Activated B cell treated with CpG ODN at 0.5 μM for 24 hours (primary cell): ENCODE measurements at regions not wholly inside any gene's neighbourhood (a gene's known extent, or its start where the extent isn't known, plus 50 kb on each side); places are given as distances from the start of the nearest gene placed in this dataset.

ENCODE experiments used
- ATAC-seq: fragments of 200-7000 bp; cut with Tn5 transposase; one replicate; pipeline ENCODE4 v1.10.0; 2021; ENCODE audit warnings: low read depth, mild to moderate bottlenecking, moderate library complexity
- CTCF ChIA-PET: fragments of 350-600 bp; sonication (Branson Sonifier 250); formaldehyde crosslinking; loops from one replicate; lab custom pipeline; 2021; ENCODE audit warnings: antibody characterized with exemption; lab: Charles Lee
- POLR2A ChIA-PET: fragments of 350-600 bp; sonication (Branson Sonifier 250); formaldehyde crosslinking; loops from one replicate; lab custom pipeline; 2021; ENCODE audit warnings: antibody characterized with exemption; lab: Charles Lee
- DNase-seq: peaks from one replicate; pipeline ENCODE4 v3.0.0; 2022
- H3K27ac Mint-ChIP-seq: one replicate; pipeline ENCODE4 v1.8.0; 2020; ENCODE audit warnings: mixed read lengths
- H3K27me3 Mint-ChIP-seq: one replicate; pipeline ENCODE4 v1.8.0; 2021; ENCODE audit warnings: mixed read lengths
- H3K36me3 Mint-ChIP-seq: one replicate; pipeline ENCODE4 v1.8.0; 2021; ENCODE audit warnings: low read depth, mixed read lengths
- H3K4me1 Mint-ChIP-seq: one replicate; pipeline ENCODE4 v1.8.0; 2021; ENCODE audit warnings: mixed read lengths
- H3K4me3 Mint-ChIP-seq: one replicate; pipeline ENCODE4 v1.8.0; 2020; ENCODE audit warnings: mild to moderate bottlenecking, mixed read lengths
- H3K9me3 Mint-ChIP-seq: one replicate; pipeline ENCODE4 v1.8.0; 2020; ENCODE audit warnings: mixed read lengths
- intact Hi-C: fragments of 100-400 bp; cut with micrococcal nuclease; formaldehyde crosslinking; loops from one replicate; pipeline ENCODE4 v1.15.1; 2024
- TF ChIP-seq, protein P1 (sequence below): fragments of 200-600 bp; IDR thresholded peaks from one replicate; pipeline ENCODE4 v1.8.0; 2022; ENCODE audit warnings: antibody characterized with exemption, mild to moderate bottlenecking

GRCh38 chr6:76351275-76351674, 278.8 kb upstream of the IMPG1 start:
- H3K9me3 Mint-ChIP-seq, result peaks cover 4% of the 10 kb centered on the region
- CTCF ChIA-PET, result no interaction called here
- ATAC-seq, result no peak

GRCh38 chr6:76347539-76347938, 275.1 kb upstream of the IMPG1 start:
- TF ChIP-seq, protein P1, sequence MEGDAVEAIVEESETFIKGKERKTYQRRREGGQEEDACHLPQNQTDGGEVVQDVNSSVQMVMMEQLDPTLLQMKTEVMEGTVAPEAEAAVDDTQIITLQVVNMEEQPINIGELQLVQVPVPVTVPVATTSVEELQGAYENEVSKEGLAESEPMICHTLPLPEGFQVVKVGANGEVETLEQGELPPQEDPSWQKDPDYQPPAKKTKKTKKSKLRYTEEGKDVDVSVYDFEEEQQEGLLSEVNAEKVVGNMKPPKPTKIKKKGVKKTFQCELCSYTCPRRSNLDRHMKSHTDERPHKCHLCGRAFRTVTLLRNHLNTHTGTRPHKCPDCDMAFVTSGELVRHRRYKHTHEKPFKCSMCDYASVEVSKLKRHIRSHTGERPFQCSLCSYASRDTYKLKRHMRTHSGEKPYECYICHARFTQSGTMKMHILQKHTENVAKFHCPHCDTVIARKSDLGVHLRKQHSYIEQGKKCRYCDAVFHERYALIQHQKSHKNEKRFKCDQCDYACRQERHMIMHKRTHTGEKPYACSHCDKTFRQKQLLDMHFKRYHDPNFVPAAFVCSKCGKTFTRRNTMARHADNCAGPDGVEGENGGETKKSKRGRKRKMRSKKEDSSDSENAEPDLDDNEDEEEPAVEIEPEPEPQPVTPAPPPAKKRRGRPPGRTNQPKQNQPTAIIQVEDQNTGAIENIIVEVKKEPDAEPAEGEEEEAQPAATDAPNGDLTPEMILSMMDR, result no peak
- Mint-ChIP-seq H3K4me1 (no peaks in the 10 kb centered on the region), H3K36me3 (no peaks in the 10 kb centered on the region), H3K27ac (no peak overlapping the region), H3K4me3 (no peak overlapping the region), H3K9me3 (peaks cover 8% of the 10 kb centered on the region), H3K27me3 (no peaks in the 10 kb centered on the region)
- ATAC-seq, result no peak
- no peak for DNase-seq
- ChIA-PET CTCF (no interaction called here), POLR2A (no interaction called here)
- intact Hi-C loops, result no loop called here

More at GRCh38 chr6:76351275-76351674, 278.8 kb upstream of the IMPG1 start:
- intact Hi-C loops, result no loop called here
- no peak for DNase-seq
- POLR2A ChIA-PET, result no interaction called here
- H3K27ac Mint-ChIP-seq, result no peak overlapping the region
- H3K4me3 Mint-ChIP-seq, result no peak overlapping the region
- no peaks in the 10 kb centered on the region for H3K36me3 Mint-ChIP-seq
- no peaks in the 10 kb centered on the region for H3K27me3 Mint-ChIP-seq
- no peaks in the 10 kb centered on the region for H3K4me1 Mint-ChIP-seq
- TF ChIP-seq, protein P1, result no peak

GRCh38 chr6:76342611-76343160, 270.2 kb upstream of the IMPG1 start:
- CTCF ChIA-PET, result interaction anchor here (0.6 kb wide), 1 partner anchor 264 kb away, joined by 3 read pairs; no protein-coding TSS in a partner anchor
- no peak overlapping the region for H3K27ac Mint-ChIP-seq
- H3K4me1 Mint-ChIP-seq, result no peaks in the 10 kb centered on the region
- H3K27me3 Mint-ChIP-seq, result no peaks in the 10 kb centered on the region
- no peak overlapping the region for H3K4me3 Mint-ChIP-seq
- H3K36me3 Mint-ChIP-seq, result no peaks in the 10 kb centered on the region
- no peak for ATAC-seq
- DNase-seq, result no peak
- POLR2A ChIA-PET, result no interaction called here
- TF ChIP-seq, protein P1, result no peak
- H3K9me3 Mint-ChIP-seq, result peaks cover 11% of the 10 kb centered on the region
- intact Hi-C loops, result no loop called here

DNA sequence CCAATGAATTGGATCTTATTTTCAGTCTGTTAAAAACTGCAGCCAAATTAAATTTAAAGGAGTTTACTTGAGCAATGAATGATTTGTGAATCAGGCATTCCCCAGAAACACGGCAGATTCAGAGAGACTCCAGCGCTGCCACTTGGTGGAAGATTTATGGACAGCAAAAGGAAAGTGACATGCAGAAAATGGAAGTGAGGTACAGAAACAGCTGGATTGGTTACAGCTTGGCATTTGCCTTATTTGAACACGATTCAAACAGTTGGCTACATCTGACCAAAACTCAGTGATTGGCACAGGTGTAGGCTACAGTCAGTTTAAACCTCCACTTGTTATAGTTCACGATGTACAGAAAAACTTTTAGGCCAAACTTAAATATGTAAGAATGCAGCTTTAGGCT, 257.6 kb upstream of the IMPG1 start:
- Mint-ChIP-seq H3K4me1 (no peaks in the 10 kb centered on the region), H3K27me3 (no peaks in the 10 kb centered on the region), H3K27ac (no peak overlapping the region), H3K4me3 (no peak overlapping the region), H3K36me3 (no peaks in the 10 kb centered on the region), H3K9me3 (peaks cover 14% of the 10 kb centered on the region)
- ATAC-seq, result no peak
- ChIA-PET CTCF (no interaction called here), POLR2A (no interaction called here)
- TF ChIP-seq, protein P1, result no peak
- intact Hi-C loops, result no loop called here
- no peak for DNase-seq

GRCh38 chr6:76326871-76327270, 254.4 kb upstream of the IMPG1 start:
- intact Hi-C loops, result no loop called here
- no peak overlapping the region for H3K27ac Mint-ChIP-seq
- no peak overlapping the region for H3K4me3 Mint-ChIP-seq
- POLR2A ChIA-PET, result no interaction called here
- no peaks in the 10 kb centered on the region for H3K36me3 Mint-ChIP-seq
- TF ChIP-seq, protein P1, result no peak
- ATAC-seq (no peak), DNase-seq (no peak)
- no peaks in the 10 kb centered on the region for H3K27me3 Mint-ChIP-seq
- H3K9me3 Mint-ChIP-seq, result peaks cover 11% of the 10 kb centered on the region
- CTCF ChIA-PET, result no interaction called here
- H3K4me1 Mint-ChIP-seq, result no peaks in the 10 kb centered on the region
